Hematopoietic multipotent progenitor cell treated with erythropoietin and hydrocortisone succinate and interleukin-3 and kit ligand, for 8 days (in vitro differentiated cells): ENCODE measurements at regions not wholly inside any gene's neighbourhood (a gene's known extent, or its start where the extent isn't known, plus 50 kb on each side); places are given as distances from the start of the nearest gene placed in this dataset.
A peak's percentile ranks its signal among the peaks of the same experiment; 100 is the strongest.
"Not testable (repeated sequence)": the region's sequence is repeated elsewhere in the genome, so short reads cannot be mapped to it uniquely, and the experiment has no call there.

Source experiments
- DNase-seq: peaks from one replicate; pipeline ENCODE4 v3.0.0-alpha.2; 2015

DNA sequence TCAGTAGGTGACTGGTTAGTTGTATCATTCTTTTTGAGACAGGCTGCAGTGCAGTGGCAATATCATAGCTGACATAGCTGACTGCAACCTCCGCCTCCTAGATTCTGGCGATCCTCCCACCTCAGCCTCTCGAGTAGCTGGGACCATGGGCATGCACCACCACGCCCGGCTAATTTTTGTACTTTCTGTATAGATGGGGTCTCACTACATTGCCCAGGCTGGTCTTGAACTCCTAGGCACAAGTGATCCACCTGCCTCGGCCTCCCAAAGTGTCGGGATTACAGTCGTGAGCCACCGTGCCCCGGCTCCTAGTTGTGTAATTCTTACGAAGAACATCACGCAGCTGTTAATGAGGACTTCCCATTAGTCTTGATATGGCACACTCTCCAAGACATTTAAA is 123.4 kb upstream of the VKORC1L1 start:
- no peak for DNase-seq

DNA sequence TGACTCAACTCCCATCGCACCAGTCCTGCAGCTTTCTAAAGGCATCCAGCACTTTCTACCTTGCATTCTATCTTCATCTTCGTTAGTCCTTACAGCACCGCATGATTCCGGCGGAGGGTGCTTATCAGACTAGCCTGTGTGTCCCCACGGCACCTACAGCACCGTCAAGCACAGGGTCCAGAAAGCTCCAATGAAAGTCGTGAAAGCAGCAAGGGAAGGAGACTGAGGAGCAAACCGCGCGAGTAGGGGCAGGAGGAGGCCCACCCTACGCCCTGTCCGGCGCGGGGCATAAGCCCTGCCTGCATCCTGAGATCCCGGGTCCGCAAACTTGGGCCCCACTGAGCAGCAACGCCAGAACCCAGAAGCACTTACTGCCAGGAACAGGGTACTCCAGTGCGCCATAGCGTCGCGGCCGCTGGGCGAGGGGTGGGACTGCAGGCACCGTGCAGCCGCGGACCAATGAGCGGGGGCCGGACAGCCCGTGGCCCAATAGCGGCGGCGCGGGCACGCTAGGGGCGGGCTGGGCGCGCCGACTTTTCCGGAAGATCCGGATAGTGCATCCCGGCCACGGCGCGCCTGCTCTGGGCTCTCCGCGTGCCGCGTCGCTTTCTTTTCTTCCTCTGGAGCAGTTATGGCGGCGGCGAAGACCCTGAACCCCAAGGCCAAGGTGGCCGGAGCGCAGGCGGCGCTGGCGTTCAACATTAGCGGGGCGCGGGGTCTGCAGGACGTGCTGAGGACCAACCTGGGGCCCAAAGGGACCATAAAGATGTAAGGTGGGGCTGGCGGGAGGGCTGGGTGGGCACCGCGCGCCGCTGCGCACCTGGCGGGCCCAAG is 122.1 kb upstream of the VKORC1L1 start:
- peak; percentile 89 for DNase-seq

DNA sequence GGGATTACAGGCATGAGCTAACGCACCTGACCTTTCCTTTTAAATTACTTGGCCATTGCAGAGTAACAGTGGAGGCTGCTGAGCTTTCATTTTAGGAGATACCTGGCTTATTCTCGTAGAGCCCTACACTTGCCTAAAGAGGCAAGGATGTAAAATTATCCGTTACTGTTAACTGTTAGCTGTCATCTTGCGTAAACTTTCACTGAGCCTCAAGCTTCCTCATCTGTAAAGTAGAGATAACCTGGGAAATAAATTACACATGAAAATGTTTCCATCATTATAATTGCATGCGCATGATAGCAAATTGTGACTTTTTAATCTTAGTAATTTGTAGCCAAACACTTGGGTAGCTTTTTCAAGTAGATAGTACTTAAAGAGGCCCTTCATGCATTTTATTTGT is 118.8 kb upstream of the VKORC1L1 start:
- DNase-seq: peak; percentile 71

DNA sequence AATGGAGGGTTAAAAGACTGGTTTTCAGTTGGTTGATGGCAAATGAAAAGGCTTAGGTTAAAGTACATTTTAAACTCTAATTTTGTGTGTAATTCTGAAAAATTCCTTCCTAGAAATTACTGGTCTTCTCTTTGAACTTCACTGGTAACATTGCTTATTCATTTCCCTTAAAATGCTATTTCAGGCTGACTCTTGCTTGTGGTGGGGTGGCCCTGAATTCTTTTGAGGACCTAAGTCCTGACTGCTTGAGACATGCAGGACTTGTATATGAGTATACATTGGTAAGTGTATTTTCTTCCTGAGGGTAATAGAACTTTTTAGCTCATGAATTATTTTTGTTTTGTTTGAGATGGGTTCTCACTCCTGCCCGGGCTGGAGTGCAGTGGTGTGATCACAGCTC is 113.9 kb upstream of the VKORC1L1 start:
- not testable (repeated sequence) for DNase-seq

DNA sequence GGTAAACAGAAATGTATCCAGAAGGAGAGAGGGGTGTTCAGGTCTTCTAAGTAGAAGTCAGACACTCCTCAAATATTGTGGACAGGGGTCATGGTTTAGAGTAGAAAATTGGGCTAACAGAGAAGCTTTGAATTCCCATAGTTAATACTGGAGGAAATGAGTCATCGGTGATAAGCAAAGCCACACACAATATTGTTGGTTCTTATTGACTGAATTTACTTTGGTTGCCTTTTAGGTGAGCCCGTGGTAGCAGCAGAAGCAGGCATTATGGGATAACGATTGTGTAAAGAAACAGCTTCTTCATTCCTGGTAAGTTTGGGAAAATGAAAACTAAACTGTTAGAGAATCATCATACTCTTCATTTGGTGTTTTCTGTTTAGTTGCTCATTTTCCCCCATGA is 110.2 kb upstream of the VKORC1L1 start:
- not testable (repeated sequence) for DNase-seq

DNA sequence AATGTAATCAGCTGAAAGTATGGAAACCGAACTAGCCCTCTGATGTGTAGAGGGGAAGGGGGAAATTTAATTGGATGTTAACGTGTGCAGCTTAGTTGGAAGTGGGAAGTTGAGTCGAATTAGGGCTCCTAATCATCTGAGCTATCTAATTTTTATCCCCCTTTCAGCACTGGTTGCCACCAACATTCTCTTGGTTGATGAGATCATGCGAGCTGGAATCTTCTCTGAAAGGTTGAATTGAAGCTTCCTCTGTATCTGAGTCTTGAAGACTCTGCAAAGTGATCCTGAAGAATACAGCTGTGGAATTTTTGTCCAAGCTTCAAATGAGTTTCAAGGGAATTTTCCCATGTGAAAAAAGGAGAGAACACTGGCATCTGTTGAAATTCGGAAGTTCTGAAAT is 109.8 kb upstream of the VKORC1L1 start:
- DNase-seq: not testable (repeated sequence)

DNA sequence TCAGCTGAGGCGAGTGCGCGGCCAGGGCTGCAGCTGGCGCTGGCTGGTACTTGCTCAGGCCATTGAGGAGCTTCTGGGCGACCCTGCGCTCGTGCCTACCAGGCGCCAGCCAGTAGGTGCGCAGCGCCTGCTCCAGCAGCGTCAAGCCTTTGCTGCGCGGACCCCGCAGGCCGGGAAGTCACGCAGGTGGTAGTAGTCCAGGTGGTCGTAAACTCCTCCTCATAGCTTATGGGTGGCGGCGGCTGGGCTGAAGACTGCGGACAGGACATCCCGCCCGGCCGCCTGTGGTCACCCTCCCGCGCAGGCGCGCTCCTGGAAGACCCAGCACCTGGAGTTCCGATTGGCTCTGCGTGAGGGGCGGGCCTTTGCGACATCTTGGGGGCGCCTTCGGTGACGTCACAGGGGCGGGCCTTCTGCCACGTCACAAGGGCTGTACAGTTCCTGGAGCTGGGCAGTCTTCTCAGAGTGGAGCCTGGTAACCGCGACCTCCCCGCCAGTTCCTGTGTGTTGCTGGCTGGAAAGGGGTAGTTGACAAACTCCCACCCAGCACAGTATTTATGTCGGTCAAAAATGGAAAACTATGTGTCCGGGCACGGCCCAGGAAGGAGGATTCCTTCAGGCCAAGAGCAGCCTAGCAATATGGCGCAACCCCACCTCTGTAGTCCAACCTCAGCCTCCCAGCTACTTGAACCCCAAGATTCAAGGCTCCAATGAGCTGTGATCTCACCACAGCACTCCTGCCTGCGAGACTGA is 102.2 kb upstream of the VKORC1L1 start:
- DNase-seq: peak; percentile 92

DNA sequence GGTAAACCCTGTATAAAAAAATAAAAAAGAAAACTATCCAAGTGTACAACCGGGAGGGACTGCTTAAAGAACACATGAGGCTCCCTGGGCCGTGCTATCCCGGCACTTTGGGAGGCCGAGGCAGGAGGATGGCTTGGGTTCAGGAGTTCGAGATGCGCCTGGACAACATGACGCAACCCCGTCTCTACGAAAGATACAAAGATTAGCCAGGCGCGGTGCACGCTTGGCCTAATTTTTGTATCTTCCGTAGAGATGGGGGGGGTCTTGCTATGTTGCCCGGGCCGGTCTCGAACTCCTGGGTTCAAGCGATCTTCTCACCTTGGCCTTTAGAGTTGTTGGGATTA is 101.7 kb upstream of the VKORC1L1 start:
- peak; percentile 29 for DNase-seq

DNA sequence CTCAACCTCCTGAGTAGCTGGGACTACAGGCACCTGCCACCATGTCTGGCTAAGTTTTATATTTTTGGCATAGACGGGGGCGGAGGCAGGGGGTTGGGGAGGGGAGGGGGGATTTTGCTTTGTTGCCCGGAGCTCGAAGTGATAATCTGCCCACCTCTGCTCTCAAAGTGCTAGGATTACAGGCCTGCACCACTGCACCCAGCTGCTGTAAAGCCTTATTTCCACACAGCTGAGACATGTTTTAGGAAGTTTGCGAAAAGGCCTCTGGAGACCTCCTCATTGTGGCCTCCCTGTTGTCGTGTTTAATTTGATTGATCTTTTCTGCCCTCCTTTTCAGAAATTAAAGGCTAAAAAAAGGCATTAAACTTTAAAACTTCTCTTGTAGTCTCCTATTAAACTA is 96.2 kb upstream of the VKORC1L1 start:
- DNase-seq: not testable (repeated sequence)

DNA sequence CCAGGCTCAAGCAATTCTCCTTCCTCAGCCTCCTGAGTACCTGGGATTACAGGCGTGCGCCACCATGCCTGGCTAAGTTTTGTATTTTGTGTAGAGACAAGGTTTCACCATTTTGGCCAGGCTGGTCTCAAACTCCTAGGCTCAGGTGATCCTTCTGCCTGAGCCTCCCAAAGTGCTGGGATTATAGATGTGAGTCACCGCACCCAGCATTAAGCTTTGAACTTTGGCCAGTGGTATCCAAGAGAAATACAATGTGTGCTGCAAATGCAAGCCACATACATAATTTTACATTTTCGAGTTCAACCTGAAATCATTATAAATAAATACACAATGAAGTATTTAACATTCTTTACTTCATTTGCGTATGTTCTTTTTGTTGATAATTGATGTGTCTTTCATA is 82.9 kb upstream of the VKORC1L1 start:
- DNase-seq: not testable (repeated sequence)

DNA sequence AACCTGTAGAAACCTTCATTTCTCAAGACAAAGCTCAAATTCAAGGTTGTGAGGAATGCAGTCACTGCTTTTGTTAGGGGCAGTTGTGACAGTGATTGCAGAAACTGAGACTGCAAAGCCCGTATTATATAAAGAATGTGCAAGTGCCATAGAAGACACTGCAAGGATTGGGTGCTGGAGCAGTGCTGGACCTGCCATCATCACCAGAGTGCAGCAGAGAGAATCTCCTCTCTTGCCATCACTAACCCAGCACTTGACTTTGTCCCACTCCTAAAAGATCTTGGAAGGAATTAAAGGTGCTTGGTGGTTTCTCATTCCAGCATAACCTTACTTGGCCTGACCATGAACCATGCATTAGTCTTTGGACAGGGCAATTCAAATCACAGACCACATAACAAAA is 81.1 kb upstream of the VKORC1L1 start:
- not testable (repeated sequence) for DNase-seq

DNA sequence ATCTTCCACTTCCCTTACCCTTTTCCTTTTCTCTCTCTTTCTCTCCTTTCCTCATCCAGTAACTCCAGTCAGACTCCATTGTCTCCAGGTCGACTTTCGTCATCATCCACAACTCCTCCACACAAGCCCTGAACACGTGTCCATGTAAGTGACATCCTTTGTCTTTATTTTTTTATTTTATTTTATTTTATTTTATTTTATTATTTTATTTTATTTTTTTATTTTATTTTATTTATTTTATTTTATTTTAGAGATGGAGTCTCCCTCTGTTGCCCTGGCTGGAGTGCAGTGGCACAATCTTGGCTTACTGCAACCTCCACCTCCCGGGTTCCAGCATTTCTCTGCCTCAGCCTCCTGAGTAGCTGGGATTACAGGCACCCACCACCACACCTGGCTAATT is 80.1 kb upstream of the VKORC1L1 start:
- DNase-seq: not testable (repeated sequence)

DNA sequence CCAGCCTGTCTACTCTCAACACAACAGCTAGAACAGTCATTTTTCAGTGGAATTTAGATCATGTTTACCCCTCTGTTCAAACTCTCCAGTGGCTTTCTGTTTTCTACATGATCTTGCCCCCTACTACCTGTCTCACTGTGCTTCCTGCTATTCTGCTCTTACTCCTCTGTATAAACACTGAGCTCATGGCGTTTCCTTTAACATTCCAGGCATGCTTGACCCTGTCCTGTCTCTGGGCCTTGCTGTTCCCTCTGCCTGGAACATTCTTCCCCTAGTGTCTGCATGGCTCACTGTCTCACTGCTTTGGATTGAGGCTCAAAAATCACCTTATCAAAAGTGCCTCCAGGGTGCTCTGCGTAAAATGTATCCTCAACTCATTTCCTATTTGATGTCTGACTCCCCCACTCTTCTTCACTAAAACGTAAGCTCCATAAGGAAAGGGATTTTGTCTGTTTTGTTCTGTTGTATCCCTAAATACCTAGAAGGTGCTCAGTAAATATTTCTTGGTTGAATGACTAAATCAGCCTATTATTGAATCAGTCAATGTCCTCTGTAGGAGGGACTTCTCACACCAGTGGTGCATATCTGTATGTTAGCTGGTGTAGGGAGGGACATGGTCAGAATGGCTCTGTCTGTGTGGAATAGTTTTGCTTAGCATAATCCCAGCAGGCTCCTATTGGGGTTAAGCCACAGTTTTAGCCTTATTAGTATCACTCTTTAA is 78.0 kb upstream of the VKORC1L1 start:
- DNase-seq: not testable (repeated sequence)

DNA sequence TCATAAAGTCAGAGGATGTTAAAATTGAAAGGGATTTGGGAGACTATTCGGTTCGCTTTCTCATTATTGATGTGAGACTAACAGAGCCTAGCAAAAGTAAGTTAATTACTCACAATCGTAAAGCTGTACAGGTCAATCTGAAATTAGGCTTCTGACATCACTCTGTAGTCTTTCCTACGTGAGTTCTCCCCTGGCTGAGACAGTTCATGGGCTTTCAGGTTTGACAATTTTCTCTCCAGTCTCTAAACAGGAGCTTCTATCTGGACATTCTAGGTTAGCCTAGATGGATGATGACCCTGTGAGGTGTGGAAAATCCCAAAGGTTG is 77.5 kb upstream of the VKORC1L1 start:
- DNase-seq: not testable (repeated sequence)

DNA sequence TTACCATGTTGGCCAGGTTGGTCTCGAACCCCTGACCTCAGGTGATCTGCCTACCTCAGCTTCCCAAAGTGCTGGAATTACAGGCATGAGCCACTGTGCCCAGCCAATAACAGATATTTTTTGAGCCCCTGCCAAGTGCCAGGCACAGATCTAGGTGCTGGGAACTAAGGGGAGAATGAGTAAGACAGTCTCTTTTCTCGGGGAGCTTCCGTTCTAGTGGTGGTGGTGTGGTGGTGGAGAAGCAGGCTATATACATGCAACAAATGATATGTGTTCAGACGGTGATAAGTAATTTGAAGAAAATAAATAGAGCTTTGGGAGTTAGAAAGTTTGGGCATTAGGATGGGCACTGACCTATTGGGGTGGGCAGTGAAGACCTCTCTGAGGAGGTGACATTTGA is 76.7 kb upstream of the VKORC1L1 start:
- no peak for DNase-seq

DNA sequence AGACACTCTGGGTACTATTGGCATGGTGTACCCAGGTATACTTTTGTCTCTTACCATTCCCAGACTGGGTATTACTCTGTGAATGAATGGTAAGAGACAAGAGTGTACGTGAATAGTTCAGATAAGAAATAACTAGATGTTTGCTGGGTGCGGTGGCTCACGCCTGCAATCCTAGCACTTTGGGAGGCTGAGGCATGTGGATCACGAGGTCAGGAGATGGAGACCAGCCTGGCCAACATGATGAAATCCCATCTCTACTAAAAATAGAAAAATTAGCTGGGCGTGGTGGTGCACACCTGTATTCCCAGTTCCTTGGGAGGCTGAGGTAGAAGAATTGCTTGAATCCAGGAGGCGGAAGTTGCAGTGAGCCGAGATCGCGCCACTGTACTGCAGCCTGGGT is 75.8 kb upstream of the VKORC1L1 start:
- not testable (repeated sequence) for DNase-seq

DNA sequence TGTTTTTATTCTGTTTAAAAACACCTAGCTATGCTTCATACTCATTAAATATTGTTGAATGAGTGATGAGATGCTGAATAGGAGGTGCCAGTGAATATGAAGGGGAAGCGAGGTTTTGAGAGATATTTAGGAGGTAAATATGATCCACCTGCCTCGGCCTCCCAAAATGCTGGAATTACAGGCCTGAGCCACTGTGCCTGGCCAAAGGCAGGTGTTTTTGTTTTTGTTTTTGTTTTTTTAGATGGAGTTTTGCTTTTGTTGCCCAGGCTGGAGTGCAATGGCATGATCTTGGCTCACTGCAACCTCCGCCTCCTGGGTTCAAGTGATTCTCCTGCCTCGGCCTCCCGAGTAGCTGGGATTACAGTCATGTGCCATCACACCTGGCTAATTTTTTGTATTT is 75.3 kb upstream of the VKORC1L1 start:
- DNase-seq: not testable (repeated sequence)

DNA sequence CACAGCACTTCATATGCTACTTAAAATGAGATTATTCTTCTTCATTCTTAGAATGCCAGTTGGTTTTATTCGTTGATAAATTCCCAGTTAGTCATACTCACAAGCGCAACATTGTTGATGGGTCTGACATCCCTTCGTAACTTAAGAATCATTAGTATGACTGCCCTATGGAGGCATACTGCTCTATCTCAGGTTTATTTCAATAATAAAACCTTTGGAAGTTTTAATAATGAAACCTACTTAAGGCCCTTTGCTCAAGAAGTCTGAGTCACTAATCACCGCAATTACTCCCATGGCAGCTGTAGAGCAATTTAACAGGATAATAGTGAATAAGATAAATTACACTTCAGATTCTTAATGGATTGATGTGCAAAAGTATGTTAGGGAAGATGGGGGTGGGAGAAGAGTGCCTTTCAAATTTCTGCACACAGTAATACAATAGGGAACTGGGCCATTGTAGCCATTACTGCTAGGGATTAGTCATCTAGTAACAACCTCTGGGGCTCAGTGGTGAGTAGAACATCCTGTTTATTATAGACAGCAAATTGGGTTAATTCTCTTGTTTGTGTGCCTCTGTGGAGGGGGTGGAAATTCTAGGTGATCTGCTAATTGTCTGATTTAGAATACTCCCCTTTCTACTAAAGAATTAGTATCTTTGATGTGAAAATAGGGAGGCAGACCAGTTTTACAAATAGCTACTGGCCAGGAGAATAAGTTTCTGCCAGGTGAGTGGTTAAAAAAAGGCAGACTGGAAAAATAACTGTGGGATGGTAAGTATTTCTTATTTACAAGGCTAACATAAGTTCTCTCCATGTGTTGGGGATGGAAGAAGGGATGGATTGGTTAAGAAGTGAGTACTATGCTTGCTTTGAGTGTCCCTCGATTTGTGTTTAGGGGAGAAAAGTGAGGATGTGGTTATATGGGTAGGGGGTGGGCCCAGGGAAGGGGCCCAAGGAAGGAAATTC is 74.5 kb upstream of the VKORC1L1 start:
- DNase-seq: no peak

DNA sequence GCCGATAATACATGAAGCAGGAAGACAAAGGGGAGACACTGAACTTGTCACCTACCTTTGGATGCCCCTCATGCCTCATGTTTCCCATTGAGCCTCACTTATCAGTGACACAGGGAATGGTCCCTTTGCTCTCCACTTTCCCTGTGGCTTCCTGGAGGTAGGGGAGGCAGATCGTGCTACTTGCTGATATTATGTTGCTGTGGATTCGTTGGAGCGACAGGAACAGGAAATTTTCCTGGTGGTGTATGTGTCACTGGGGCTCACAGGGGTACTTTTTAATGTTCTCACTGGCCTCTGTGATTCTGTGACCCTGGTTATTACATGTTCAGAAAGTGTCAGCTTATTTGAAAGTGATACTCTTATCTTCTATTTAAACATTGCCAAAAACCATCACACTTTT is 72.7 kb upstream of the VKORC1L1 start:
- DNase-seq: not testable (repeated sequence)

DNA sequence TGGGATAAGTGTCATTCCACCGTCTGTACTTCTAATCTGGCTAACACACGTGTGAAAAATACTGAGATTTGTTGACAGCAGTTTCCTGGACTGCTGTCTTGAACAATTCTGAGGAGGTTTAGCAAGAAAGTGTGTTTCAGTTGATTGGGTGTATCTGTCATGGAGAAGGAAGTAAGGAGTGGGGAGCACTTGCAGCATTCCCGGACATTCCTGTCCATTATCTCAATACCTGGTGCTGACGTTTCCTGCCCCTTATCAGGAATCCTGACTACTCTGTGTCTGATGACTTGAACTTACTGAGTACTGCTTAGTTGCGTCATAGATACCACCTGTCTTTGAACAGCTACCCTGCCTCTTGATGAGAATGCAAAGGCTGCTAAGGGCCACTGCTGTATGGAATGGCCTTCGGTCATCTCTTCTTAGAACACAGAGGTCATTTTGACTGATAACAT is 72.0 kb upstream of the VKORC1L1 start:
- no peak for DNase-seq

DNA sequence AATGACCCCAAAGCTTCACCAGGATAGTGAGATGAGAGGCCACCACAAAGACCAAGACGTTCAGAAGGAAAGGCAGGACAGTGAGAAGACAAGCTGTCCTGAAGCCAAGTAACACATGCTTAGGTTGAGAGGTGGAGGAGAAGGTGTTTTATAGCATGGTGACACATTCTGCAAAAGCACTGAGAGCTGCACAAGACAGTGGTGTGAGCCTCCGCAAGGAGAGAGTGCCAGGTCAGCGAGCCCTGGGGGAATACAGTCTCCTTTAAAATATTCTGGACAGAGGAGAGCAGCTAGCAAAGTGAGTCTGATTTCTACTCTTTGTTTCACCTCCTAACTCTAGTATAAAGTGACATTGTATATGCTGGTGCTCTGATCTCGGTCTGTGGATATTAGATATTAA is 68.0 kb upstream of the VKORC1L1 start:
- DNase-seq: no peak

DNA sequence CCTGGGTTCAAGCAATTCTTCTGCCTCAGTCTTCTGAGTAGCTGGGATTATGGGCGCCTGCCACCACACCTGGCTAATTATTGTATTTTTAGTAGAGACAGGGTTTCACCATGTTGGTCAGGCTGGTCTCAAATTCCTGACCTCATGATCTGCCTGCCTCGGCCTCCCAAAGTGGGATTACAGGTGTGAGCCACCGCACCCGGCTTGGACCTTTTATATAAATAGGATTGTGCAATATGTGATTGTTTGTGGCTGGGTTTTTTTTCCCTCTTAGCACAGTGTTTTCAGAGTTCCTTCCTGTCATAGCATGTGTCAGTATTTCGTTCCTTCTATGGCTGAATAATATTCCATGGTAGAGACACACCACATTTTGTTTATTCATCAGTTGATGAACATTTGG is 65.8 kb upstream of the VKORC1L1 start:
- not testable (repeated sequence) for DNase-seq
